ENCODE measurements at regions not wholly inside any gene's neighbourhood (a gene's known extent, or its start where the extent isn't known, plus 50 kb on each side); places are given as distances from the start of the nearest gene placed in this dataset.

DNA sequence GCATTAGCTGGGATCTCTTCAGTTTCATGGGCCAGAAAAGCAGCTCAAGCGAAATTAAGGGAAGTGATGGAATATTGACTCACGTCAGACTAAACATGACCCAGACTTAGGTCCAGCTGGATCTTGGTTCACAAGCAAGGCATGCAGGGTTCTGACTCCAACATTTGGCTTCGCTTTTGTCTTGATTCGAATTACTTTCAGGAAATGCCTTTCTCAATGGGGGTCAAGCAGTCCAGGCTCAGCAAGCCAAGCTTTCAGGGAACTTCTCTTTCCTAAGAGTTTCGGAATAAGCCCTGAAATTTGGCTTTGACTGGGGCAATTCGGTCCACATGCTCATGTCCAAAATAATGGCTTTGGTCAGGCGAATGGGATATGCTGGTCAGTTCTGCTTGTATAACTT lies 678.7 kb upstream of the TMEM132C start:
- Histone ChIP-seq H3K27ac (ENCODE audit: low read length) (no peak overlapping the region), H3K9me3 (ENCODE audit: low read length) (no peaks in the 10 kb centered on the region), H3F3A (ENCODE audit: insufficient read depth, low read length, poor library complexity, severe bottlenecking) (no peaks in the 10 kb centered on the region), H2AFZ (ENCODE audit: low read depth, low read length) (no peak overlapping the region), H3K9me2 (ENCODE audit: insufficient read depth, low read length) (no peaks in the 10 kb centered on the region), H3K79me2 (replicated peaks; ENCODE audit: insufficient read depth, low read length) (no peaks in the 10 kb centered on the region), H3K36me3 (ENCODE audit: insufficient read depth, low read length) (no peaks in the 10 kb centered on the region), H3K9ac (ENCODE audit: low read length) (no peak overlapping the region), H4K20me1 (ENCODE audit: insufficient read depth) (no peaks in the 10 kb centered on the region), H3K4me3 (ENCODE audit: low read length) (no peak overlapping the region), H3K27me3 (ENCODE audit: insufficient read depth, low read depth, low read length) (no peaks in the 10 kb centered on the region), H3K4me2 (ENCODE audit: low read length) (no peak overlapping the region)
- TF ChIP-seq TAF1 (IDR thresholded peaks at IDR 0.05; ENCODE audit: low read depth), result no peak
- TF ChIP-seq, protein P1, sequence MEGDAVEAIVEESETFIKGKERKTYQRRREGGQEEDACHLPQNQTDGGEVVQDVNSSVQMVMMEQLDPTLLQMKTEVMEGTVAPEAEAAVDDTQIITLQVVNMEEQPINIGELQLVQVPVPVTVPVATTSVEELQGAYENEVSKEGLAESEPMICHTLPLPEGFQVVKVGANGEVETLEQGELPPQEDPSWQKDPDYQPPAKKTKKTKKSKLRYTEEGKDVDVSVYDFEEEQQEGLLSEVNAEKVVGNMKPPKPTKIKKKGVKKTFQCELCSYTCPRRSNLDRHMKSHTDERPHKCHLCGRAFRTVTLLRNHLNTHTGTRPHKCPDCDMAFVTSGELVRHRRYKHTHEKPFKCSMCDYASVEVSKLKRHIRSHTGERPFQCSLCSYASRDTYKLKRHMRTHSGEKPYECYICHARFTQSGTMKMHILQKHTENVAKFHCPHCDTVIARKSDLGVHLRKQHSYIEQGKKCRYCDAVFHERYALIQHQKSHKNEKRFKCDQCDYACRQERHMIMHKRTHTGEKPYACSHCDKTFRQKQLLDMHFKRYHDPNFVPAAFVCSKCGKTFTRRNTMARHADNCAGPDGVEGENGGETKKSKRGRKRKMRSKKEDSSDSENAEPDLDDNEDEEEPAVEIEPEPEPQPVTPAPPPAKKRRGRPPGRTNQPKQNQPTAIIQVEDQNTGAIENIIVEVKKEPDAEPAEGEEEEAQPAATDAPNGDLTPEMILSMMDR (IDR thresholded peaks at IDR 0.05; ENCODE audit: poor library complexity, severe bottlenecking), result no peak
- TF ChIP-seq MXI1 (conservative IDR thresholded peaks at IDR 0.05; ENCODE audit: poor library complexity, severe bottlenecking), result no peak
- TF ChIP-seq, protein P2, sequence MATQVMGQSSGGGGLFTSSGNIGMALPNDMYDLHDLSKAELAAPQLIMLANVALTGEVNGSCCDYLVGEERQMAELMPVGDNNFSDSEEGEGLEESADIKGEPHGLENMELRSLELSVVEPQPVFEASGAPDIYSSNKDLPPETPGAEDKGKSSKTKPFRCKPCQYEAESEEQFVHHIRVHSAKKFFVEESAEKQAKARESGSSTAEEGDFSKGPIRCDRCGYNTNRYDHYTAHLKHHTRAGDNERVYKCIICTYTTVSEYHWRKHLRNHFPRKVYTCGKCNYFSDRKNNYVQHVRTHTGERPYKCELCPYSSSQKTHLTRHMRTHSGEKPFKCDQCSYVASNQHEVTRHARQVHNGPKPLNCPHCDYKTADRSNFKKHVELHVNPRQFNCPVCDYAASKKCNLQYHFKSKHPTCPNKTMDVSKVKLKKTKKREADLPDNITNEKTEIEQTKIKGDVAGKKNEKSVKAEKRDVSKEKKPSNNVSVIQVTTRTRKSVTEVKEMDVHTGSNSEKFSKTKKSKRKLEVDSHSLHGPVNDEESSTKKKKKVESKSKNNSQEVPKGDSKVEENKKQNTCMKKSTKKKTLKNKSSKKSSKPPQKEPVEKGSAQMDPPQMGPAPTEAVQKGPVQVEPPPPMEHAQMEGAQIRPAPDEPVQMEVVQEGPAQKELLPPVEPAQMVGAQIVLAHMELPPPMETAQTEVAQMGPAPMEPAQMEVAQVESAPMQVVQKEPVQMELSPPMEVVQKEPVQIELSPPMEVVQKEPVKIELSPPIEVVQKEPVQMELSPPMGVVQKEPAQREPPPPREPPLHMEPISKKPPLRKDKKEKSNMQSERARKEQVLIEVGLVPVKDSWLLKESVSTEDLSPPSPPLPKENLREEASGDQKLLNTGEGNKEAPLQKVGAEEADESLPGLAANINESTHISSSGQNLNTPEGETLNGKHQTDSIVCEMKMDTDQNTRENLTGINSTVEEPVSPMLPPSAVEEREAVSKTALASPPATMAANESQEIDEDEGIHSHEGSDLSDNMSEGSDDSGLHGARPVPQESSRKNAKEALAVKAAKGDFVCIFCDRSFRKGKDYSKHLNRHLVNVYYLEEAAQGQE (IDR thresholded peaks at IDR 0.05; ENCODE audit: borderline replicate concordance), result no peak
- TF ChIP-seq EZH2 (IDR thresholded peaks at IDR 0.05; ENCODE audit: borderline replicate concordance, insufficient read depth, low read length, poor library complexity, severe bottlenecking), result no peak
- no peak for TF ChIP-seq EP300 (conservative IDR thresholded peaks at IDR 0.05; ENCODE audit: poor library complexity, severe bottlenecking)
- no peak for TF ChIP-seq SMC3 (conservative IDR thresholded peaks at IDR 0.05; ENCODE audit: poor library complexity)

DNA sequence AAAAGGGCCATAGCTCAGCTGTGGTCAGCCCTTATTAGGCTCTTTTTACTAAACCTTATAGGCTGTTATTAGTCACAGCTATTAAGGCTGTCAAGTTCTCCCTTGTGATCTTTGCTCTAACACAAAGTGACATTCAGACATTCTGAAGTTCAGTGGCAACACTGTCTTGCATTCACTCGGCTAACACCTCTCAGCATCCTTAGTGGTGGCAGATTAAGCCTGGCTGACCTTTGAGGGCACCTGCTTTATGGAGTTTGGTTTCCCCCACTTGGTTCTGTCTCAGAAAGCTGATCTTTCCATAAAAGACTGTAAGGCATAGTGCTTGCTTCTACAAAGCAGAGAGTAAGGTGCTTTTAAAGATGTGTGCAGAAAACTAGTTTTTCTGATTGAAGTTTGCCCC lies 677.4 kb upstream of the TMEM132C start:
- no peaks in the 10 kb centered on the region for H3K9me2 ChIP-seq (ENCODE audit: insufficient read depth, low read length)
- no peaks in the 10 kb centered on the region for H3K36me3 ChIP-seq (ENCODE audit: insufficient read depth, low read length)
- H3K9me3 ChIP-seq (ENCODE audit: low read length), result no peaks in the 10 kb centered on the region
- no peaks in the 10 kb centered on the region for H3F3A ChIP-seq (ENCODE audit: insufficient read depth, low read length, poor library complexity, severe bottlenecking)
- H3K27ac ChIP-seq (ENCODE audit: low read length), result no peak overlapping the region
- no peak overlapping the region for H3K4me3 ChIP-seq (ENCODE audit: low read length)
- no peaks in the 10 kb centered on the region for H4K20me1 ChIP-seq (ENCODE audit: insufficient read depth)
- H3K9ac ChIP-seq (ENCODE audit: low read length), result no peak overlapping the region
- TF ChIP-seq EZH2 (IDR thresholded peaks at IDR 0.05; ENCODE audit: borderline replicate concordance, insufficient read depth, low read length, poor library complexity, severe bottlenecking) (no peak), EP300 (conservative IDR thresholded peaks at IDR 0.05; ENCODE audit: poor library complexity, severe bottlenecking) (no peak), TAF1 (IDR thresholded peaks at IDR 0.05; ENCODE audit: low read depth) (no peak), POLR2AphosphoS5 (IDR thresholded peaks at IDR 0.05) (no peak), SMC3 (conservative IDR thresholded peaks at IDR 0.05; ENCODE audit: poor library complexity) (no peak), MXI1 (conservative IDR thresholded peaks at IDR 0.05; ENCODE audit: poor library complexity, severe bottlenecking) (no peak), RAD21 (conservative IDR thresholded peaks at IDR 0.05) (no peak)
- TF ChIP-seq, protein P1 (IDR thresholded peaks at IDR 0.05; ENCODE audit: poor library complexity, severe bottlenecking), result no peak
- TF ChIP-seq, protein P2 (IDR thresholded peaks at IDR 0.05; ENCODE audit: borderline replicate concordance), result no peak
- no peak overlapping the region for H3K4me2 ChIP-seq (ENCODE audit: low read length)
- H3K79me2 ChIP-seq (replicated peaks; ENCODE audit: insufficient read depth, low read length), result no peaks in the 10 kb centered on the region
- no peak overlapping the region for H2AFZ ChIP-seq (ENCODE audit: low read depth, low read length)
- no peaks in the 10 kb centered on the region for H3K27me3 ChIP-seq (ENCODE audit: insufficient read depth, low read depth, low read length)
